ENCODE measurements at regions not wholly inside any gene's neighbourhood (a gene's known extent, or its start where the extent isn't known, plus 50 kb on each side); places are given as distances from the start of the nearest gene placed in this dataset.

GRCh38 chr5:162624110-162624509 is 556.5 kb downstream of the GABRG2 start:
- TF ChIP-seq CTCF (IDR thresholded peaks at IDR 0.05; ENCODE audit: low read depth, low read length, missing control alignments) = no peak
- no peak overlapping the region for H3K4me3 ChIP-seq (ENCODE audit: low read depth, low read length)

GRCh38 chr5:162637481-162637880 is 569.9 kb downstream of the GABRG2 start:
- DNase-seq (ENCODE audit: low read depth) = no peak
- no peak for TF ChIP-seq CTCF (IDR thresholded peaks at IDR 0.05; ENCODE audit: low read depth, low read length, missing control alignments)
- H3K4me3 ChIP-seq (ENCODE audit: low read depth, low read length) = no peak overlapping the region

More at GRCh38 chr5:162624110-162624509, 556.5 kb downstream of the GABRG2 start:
- no peak for DNase-seq (ENCODE audit: low read depth)

GRCh38 chr5:162638849-162639248 is 571.3 kb downstream of the GABRG2 start:
- no peak overlapping the region for H3K4me3 ChIP-seq (ENCODE audit: low read depth, low read length)
- TF ChIP-seq CTCF (IDR thresholded peaks at IDR 0.05; ENCODE audit: low read depth, low read length, missing control alignments) = no peak
- DNase-seq (ENCODE audit: low read depth) = no peak

GRCh38 chr5:162641142-162641813 is 573.7 kb downstream of the GABRG2 start:
- DNase-seq (ENCODE audit: low read depth) = no peak
- no peak overlapping the region for H3K4me3 ChIP-seq (ENCODE audit: low read depth, low read length)
- no peak for TF ChIP-seq CTCF (IDR thresholded peaks at IDR 0.05; ENCODE audit: low read depth, low read length, missing control alignments)

GRCh38 chr5:162654661-162655405 is 587.3 kb downstream of the GABRG2 start:
- DNase-seq (ENCODE audit: low read depth) = no peak
- TF ChIP-seq CTCF (IDR thresholded peaks at IDR 0.05; ENCODE audit: low read depth, low read length, missing control alignments) = no peak
- no peak overlapping the region for H3K4me3 ChIP-seq (ENCODE audit: low read depth, low read length)

GRCh38 chr5:162657076-162657475 is 589.5 kb downstream of the GABRG2 start:
- H3K4me3 ChIP-seq (ENCODE audit: low read depth, low read length) = no peak overlapping the region
- DNase-seq (ENCODE audit: low read depth) = no peak
- no peak for TF ChIP-seq CTCF (IDR thresholded peaks at IDR 0.05; ENCODE audit: low read depth, low read length, missing control alignments)
